ENCODE measurements at regions not wholly inside any gene's neighbourhood (a gene's known extent, or its start where the extent isn't known, plus 50 kb on each side); places are given as distances from the start of the nearest gene placed in this dataset.

GRCh38 chr9:105964156-105964555 is 269.8 kb downstream of the TMEM38B start:
- TF ChIP-seq POLR2A (IDR thresholded peaks at IDR 0.05), result no peak
- TF ChIP-seq CTCF (IDR thresholded peaks at IDR 0.05), result no peak

All from Peyer's patch (tissue), 4 donors.